ENCODE measurements at regions not wholly inside any gene's neighbourhood (a gene's known extent, or its start where the extent isn't known, plus 50 kb on each side); places are given as distances from the start of the nearest gene placed in this dataset.
"Not testable (repeated sequence)": the region's sequence is repeated elsewhere in the genome, so short reads cannot be mapped to it uniquely, and the experiment has no call there.

- DNase-seq (ENCODE audit: low read depth in 2 of 2) = no peak
Observed at GRCh38 chr12:62006076-62006732, 254.0 kb upstream of the USP15 start.

- no peak for DNase-seq (ENCODE audit: low read depth in 2 of 2)
Observed at GRCh38 chr12:62008703-62009102, 251.5 kb upstream of the USP15 start.

- DNase-seq (ENCODE audit: low read depth in 2 of 2) = no peak
Observed at GRCh38 chr12:62009445-62009844, 250.8 kb upstream of the USP15 start.

GRCh38 chr12:62010331-62010906, 249.8 kb upstream of the USP15 start:
- DNase-seq (ENCODE audit: low read depth in 2 of 2) = not testable (repeated sequence)

GRCh38 chr12:62010973-62011372, 249.2 kb upstream of the USP15 start:
- not testable (repeated sequence) for DNase-seq (ENCODE audit: low read depth in 2 of 2)

- no peak for DNase-seq (ENCODE audit: low read depth in 2 of 2)
Observed at GRCh38 chr12:62014330-62014729, 245.9 kb upstream of the USP15 start.

- DNase-seq (ENCODE audit: low read depth in 2 of 2) = no peak
Observed at GRCh38 chr12:62016021-62016420, 244.2 kb upstream of the USP15 start.

GRCh38 chr12:62021808-62022207, 238.4 kb upstream of the USP15 start:
- DNase-seq (ENCODE audit: low read depth in 2 of 2) = no peak

GRCh38 chr12:62028536-62028935, 231.7 kb upstream of the USP15 start:
- DNase-seq (ENCODE audit: low read depth in 2 of 2) = no peak

GRCh38 chr12:62032870-62033269, 227.3 kb upstream of the USP15 start:
- no peak for DNase-seq (ENCODE audit: low read depth in 2 of 2)

GRCh38 chr12:62044450-62045135, 215.6 kb upstream of the USP15 start:
- DNase-seq (ENCODE audit: low read depth in 2 of 2) = no peak

GRCh38 chr12:62045211-62045610, 215.0 kb upstream of the USP15 start:
- DNase-seq (ENCODE audit: low read depth in 2 of 2) = no peak

- no peak for DNase-seq (ENCODE audit: low read depth in 2 of 2)
Observed at GRCh38 chr12:62050785-62051184, 209.4 kb upstream of the USP15 start.

GRCh38 chr12:62069976-62070375, 190.2 kb upstream of the USP15 start:
- DNase-seq (ENCODE audit: low read depth in 2 of 2) = no peak

- DNase-seq (ENCODE audit: low read depth in 2 of 2) = not testable (repeated sequence)
Observed at GRCh38 chr12:62073236-62073635, 187.0 kb upstream of the USP15 start.

- no peak for DNase-seq (ENCODE audit: low read depth in 2 of 2)
Observed at GRCh38 chr12:62075870-62076269, 184.3 kb upstream of the USP15 start.

- DNase-seq (ENCODE audit: low read depth in 2 of 2) = no peak
Observed at GRCh38 chr12:62078020-62078419, 182.2 kb upstream of the USP15 start.

GRCh38 chr12:62082448-62082847, 177.8 kb upstream of the USP15 start:
- no peak for DNase-seq (ENCODE audit: low read depth in 2 of 2)

GRCh38 chr12:62098132-62098531, 162.1 kb upstream of the USP15 start:
- no peak for DNase-seq (ENCODE audit: low read depth in 2 of 2)

- DNase-seq (ENCODE audit: low read depth in 2 of 2) = no peak
Observed at GRCh38 chr12:62103748-62104147, 156.5 kb upstream of the USP15 start.

GRCh38 chr12:62106547-62107185, 153.5 kb upstream of the USP15 start:
- no peak for DNase-seq (ENCODE audit: low read depth in 2 of 2)

- no peak for DNase-seq (ENCODE audit: low read depth in 2 of 2)
Observed at GRCh38 chr12:62113366-62114011, 146.7 kb upstream of the USP15 start.

Measured in stimulated activated CD8-positive, alpha-beta memory T cell treated with anti-CD3 and anti-CD28 coated beads, Interleukin-15, amount 100 ng/mL, for 48 hours (primary cell).